DMS53 treated with DMSO at 0.1 percent for 48 hours (cell line): ENCODE measurements at regions not wholly inside any gene's neighbourhood (a gene's known extent, or its start where the extent isn't known, plus 50 kb on each side); places are given as distances from the start of the nearest gene placed in this dataset.
"Not testable (repeated sequence)": the region's sequence is repeated elsewhere in the genome, so short reads cannot be mapped to it uniquely, and the experiment has no call there.

Source experiments
- DNase-seq: peaks from one replicate; lab custom pipeline; 2025; ENCODE audit not compliant: unreplicated experiment; lab: John Stamatoyannopoulos, UW

DNA sequence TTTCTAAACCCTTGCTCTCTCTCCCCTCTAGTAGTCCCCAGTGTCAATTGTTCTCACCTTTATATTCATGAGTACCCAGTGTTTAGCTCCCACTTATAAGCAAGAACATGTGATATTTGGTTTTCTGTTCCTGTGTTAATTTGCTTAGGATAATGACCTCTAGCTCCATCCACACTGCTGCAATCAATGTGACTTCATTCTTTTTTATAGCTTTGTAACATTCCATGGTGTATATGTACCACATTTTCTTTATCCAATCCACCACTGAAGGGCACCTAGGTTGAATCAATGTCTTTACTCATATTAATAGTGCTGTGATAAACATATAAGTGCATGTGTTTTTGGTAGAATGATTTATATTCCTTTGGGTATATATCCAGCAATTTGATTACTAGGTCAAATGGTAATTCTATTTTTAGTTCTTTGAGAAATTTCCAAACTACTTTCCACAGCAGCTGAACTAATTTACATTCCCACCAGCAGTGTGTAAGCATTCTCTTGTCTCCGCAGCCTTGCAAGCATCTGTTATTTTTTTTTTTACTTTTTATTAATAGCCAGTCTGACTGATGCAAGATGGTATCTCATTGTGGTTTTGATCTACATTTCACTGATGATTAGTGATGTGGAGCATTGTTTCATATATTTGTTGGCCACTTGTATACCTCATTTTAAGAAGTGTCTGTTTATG lies 277.8 kb downstream of the LTN1 start:
- DNase-seq: peak; percentile 18

DNA sequence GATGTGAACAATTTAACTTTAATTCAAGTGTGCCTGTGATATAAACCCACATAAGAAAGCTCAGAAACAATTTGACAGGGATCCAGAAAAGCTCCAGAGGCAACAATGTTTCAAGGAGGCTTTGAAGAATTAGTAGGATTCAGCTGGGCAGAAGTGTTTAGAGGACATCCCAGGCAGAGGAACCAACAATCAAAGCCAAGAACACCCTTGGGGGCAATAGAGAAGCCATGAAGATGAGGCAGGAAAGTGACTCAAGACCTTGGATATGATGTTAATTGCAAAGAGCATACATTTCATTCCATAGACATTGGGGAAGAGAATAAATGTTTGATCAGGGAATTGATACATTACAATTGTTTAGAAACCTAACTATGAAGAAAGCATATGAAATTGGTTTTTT lies 280.3 kb downstream of the LTN1 start:
- no peak for DNase-seq

- DNase-seq: no peak
Measured at GRCh38 chr21:28705616-28706015, 287.1 kb downstream of the LTN1 start.

GRCh38 chr21:28704746-28705145 lies 287.9 kb downstream of the LTN1 start:
- no peak for DNase-seq

- no peak for DNase-seq
Measured at GRCh38 chr21:28703861-28704260, 288.8 kb downstream of the LTN1 start.

DNA sequence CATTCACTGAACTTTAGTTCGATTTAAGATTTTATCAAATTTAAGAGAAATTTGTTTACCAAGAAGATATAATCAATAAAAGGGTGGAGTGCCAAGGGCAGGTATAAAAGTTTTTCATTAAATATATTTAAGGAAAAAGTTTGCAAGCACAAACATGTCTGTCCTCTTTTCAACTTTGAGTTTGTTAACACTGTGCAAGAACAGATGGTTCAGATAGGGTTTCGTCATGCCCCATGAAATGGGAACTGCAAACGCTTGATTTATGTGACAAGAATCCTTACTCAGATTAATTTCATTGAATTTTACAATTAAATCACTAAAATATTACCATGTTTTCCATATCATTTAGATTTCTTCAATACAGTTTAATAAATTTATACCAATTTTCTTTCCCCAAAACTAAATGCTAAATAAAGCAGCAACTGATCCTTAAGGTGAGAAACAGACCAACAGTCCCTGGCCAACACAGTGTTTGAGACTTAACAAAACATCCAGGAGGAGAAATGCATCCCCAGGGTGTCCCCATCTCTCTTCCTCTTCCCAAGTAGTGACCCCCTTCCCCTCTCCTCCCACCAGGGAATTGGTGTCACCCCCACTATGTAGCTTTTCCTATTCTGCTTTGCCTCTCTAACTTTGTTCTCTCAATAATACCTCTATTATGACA lies 292.9 kb downstream of the LTN1 start:
- DNase-seq: no peak

GRCh38 chr21:28699186-28699585 lies 293.5 kb downstream of the LTN1 start:
- no peak for DNase-seq

GRCh38 chr21:28696844-28697410 lies 295.8 kb downstream of the LTN1 start:
- no peak for DNase-seq

- DNase-seq: no peak
Measured at GRCh38 chr21:28693476-28693875, 299.2 kb downstream of the LTN1 start.

GRCh38 chr21:28690196-28690595 lies 302.5 kb downstream of the LTN1 start:
- no peak for DNase-seq

- no peak for DNase-seq
Measured at GRCh38 chr21:28688381-28688780, 304.3 kb downstream of the LTN1 start.

DNA sequence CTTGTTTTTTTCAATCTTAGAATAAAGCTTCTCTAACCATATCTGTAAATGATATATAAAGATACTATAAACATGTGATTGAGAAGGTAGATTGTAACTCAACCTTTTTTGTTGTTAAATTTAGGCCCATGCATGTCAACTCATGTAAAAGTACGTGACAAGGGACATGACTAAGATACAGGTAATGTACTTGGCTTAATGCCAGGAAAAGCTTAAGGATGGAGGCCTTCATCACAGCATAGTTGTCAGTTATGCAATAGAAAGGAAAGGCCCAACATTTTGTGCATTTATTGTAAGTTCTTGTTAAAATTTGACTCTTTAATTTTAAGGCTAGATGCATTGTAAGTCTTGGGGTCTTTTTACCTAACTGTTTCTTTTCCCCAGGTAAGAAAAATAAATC lies 305.1 kb downstream of the LTN1 start:
- DNase-seq: peak; percentile 5

DNA sequence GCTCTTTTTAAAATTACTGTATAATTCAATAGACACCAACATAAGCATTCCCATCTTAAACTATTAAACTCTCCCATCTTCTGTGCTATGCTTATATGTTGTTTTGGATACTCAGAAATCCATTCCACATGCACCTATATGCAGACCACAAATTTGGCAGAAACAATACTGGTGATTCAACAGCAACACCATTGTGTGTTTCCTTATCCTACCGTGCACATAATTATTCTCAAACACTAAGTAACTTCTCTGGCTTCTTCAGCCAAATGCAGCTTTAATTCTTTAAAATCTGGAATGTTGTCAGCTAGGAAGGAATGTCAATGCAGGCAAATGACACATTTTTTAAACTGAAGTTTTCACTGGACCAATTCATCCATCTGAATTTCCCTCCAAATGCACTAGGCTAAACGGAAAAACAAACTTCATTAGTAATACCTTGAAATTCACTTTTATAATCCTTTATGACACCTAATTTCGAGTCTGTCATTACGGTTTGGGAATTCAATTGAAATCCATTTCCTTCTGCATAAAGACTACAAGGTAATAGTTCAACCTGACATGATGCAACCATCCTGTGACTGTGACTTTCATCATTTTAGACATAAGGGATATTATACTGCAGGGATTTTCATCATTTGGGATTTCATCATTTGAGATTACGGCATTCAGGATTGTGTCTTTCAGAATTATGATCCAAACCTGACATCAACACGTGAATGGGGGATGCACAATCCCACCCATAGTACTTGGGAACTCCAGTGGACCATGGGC lies 308.5 kb downstream of the LTN1 start:
- no peak for DNase-seq

DNA sequence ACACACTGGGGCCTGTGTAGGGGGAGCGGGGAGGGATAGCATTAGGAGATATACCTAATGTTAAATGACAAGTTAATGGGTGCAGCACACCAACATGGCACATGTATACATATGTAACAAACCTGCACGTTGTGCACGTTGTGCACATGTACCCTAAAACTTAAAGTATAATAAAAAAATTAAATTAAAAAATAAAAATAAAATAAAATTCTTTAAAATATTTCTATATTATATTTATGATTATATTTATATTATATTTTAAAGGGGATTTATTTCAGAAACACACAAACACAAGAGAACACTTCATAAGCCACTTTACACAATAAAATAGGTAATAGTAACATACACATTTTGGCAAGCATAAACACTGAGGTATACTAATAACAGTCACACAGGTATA lies 309.8 kb downstream of the LTN1 start:
- DNase-seq: not testable (repeated sequence)

DNA sequence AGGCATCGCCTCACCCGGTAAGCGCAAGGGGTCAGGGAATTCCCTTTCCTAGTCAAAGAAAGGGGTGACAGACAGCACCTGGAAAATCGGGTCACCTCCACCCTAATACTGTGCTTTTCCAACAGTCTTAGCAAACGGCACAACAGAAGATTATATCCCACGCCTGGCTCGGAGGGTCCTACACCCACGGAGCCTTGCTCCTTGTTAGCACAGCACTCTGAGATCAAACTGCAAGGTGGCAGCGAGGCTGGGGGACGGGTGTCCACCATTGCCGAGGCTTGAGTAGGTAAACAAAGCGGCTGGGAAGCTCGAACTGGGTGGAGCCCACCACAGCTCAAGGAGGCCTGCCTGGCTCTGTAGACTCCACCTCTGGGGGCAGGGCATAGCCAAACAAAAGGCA lies 315.6 kb downstream of the LTN1 start:
- not testable (repeated sequence) for DNase-seq

GRCh38 chr21:28675331-28676041 lies 317.2 kb downstream of the LTN1 start:
- no peak for DNase-seq

GRCh38 chr21:28674763-28675162 lies 317.9 kb downstream of the LTN1 start:
- DNase-seq: no peak

GRCh38 chr21:28671549-28672195 lies 321.0 kb downstream of the LTN1 start:
- DNase-seq: no peak

- DNase-seq: no peak
Measured at GRCh38 chr21:28669971-28670653, 322.6 kb downstream of the LTN1 start.

GRCh38 chr21:28669321-28669720 lies 323.4 kb downstream of the LTN1 start:
- DNase-seq: no peak
